HL-60 (cell line): ENCODE measurements at regions not wholly inside any gene's neighbourhood (a gene's known extent, or its start where the extent isn't known, plus 50 kb on each side); places are given as distances from the start of the nearest gene placed in this dataset.

Experiments used
- DNase-seq, 2 experiments: peaks; one replicate each; pipeline ENCODE4 v3.0.0-alpha.2; 2010 to 2020; ENCODE audit warnings: low read depth in 1 of 2, low spot score in 1 of 2
- H3K27ac ChIP-seq: fragments of 250-450 bp; sonication (Bioruptor Pico); replicated peaks from 2 replicates; pipeline ENCODE4 v1.5.1; 2020; ENCODE audit warnings: mild to moderate bottlenecking, moderate library complexity
- H3K27me3 ChIP-seq: fragments of 250-450 bp; sonication (Bioruptor Pico); 2 replicates; pipeline ENCODE4 v1.5.1; 2021; ENCODE audit warnings: mild to moderate bottlenecking, moderate library complexity; ENCODE audit not compliant: insufficient read depth, poor library complexity, severe bottlenecking
- H3K4me3 ChIP-seq: replicated peaks from 2 replicates; pipeline ENCODE4 v1.5.1; 2011; ENCODE audit warnings: mild to moderate bottlenecking, control low read depth, low read length; ENCODE audit not compliant: insufficient read depth
- GABPA ChIP-seq: IDR thresholded peaks from 2 replicates; pipeline ENCODE4 v1.6.1; 2012; ENCODE audit warnings: low read depth
- POLR2AphosphoS5 ChIP-seq: IDR thresholded peaks from 2 replicates; pipeline ENCODE4 v1.6.1; 2012; ENCODE audit warnings: low read depth
- SPI1 ChIP-seq: IDR thresholded peaks from 2 replicates; pipeline ENCODE4 v1.6.1; 2012; ENCODE audit warnings: low read depth, mild to moderate bottlenecking, borderline replicate concordance
- TF ChIP-seq, protein P1 (sequence below): IDR thresholded peaks from 2 replicates; pipeline ENCODE4 v1.6.1; 2012; ENCODE audit warnings: low read depth; ENCODE audit not compliant: insufficient replicate concordance
- TF ChIP-seq, protein P2 (sequence below): IDR thresholded peaks from one replicate; pipeline ENCODE4 v1.5.1; 2011; ENCODE audit warnings: low read length, control low read depth, inconsistent platforms; ENCODE audit not compliant: insufficient read depth

DNA sequence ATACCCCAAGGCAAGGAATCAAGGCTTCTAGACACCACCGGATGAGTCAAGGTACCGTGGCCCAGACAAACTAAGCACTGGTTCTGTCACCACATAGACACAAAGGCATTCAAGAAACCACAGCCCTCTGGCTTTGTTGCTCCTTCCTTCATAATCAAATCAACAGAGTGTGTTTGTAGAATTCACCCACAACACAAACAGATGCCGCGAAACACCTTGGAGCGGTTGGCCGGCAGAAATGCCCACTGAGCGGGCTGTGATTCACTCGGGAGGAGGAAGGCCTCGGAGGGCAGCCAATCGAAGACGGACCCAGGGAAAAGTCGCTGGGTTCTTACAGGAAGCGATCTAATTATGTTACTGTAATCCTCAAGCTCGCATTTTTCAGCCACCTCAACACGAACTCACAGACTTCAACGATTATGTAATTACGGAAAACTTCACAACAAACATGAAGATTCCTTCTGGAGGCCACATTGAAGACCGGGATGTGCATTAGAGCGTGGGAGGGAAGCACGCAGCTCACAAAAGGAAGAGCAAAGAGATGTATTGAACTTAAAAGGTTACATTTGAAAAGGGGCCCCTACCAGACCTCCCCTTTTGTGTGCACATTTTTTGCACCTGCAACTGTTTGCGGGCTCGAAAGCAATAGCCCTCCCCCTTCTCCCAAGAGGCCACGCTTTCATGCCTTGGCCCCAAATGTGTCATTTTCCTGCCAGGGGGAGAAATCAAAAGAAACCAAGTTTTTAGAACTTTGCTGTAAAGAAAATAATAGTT, 184.7 kb upstream of the PREP start:
- DNase-seq, result no peak
- no peak for TF ChIP-seq GABPA
- TF ChIP-seq, protein P1, sequence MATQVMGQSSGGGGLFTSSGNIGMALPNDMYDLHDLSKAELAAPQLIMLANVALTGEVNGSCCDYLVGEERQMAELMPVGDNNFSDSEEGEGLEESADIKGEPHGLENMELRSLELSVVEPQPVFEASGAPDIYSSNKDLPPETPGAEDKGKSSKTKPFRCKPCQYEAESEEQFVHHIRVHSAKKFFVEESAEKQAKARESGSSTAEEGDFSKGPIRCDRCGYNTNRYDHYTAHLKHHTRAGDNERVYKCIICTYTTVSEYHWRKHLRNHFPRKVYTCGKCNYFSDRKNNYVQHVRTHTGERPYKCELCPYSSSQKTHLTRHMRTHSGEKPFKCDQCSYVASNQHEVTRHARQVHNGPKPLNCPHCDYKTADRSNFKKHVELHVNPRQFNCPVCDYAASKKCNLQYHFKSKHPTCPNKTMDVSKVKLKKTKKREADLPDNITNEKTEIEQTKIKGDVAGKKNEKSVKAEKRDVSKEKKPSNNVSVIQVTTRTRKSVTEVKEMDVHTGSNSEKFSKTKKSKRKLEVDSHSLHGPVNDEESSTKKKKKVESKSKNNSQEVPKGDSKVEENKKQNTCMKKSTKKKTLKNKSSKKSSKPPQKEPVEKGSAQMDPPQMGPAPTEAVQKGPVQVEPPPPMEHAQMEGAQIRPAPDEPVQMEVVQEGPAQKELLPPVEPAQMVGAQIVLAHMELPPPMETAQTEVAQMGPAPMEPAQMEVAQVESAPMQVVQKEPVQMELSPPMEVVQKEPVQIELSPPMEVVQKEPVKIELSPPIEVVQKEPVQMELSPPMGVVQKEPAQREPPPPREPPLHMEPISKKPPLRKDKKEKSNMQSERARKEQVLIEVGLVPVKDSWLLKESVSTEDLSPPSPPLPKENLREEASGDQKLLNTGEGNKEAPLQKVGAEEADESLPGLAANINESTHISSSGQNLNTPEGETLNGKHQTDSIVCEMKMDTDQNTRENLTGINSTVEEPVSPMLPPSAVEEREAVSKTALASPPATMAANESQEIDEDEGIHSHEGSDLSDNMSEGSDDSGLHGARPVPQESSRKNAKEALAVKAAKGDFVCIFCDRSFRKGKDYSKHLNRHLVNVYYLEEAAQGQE, result no peak
- TF ChIP-seq POLR2AphosphoS5, result no peak
- Histone ChIP-seq H3K4me3 (no peak overlapping the region), H3K27ac (no peak overlapping the region), H3K27me3 (no peaks in the 10 kb centered on the region)

DNA sequence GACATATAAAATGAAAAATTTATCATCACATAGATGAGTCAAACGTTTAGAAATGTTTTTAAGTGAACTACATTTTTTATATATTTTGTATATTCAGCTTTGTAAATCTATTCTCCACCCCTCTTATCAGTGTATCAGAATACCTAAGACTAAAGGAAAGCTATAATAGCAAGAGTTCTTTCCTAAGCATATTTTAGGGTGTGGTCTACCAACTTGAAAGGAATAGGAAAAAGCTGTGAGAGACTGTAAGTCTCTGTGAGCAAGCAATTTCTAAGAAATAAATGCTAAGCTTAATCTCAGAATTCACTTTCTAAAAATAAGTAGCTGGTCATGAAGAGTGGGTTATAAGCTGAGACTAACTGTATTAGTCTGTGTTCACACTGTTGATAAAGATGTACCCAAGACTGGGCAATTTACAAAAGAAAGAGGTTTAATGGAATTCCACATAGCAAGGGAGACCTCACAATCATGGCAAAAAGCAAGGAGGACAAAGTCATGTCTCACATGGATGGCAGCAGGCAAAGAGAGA, 175.4 kb upstream of the PREP start:
- no peak for TF ChIP-seq SPI1
- no peak for TF ChIP-seq POLR2AphosphoS5
- Histone ChIP-seq H3K27ac (no peak overlapping the region), H3K4me3 (no peak overlapping the region), H3K27me3 (no peaks in the 10 kb centered on the region)
- no peak for DNase-seq

DNA sequence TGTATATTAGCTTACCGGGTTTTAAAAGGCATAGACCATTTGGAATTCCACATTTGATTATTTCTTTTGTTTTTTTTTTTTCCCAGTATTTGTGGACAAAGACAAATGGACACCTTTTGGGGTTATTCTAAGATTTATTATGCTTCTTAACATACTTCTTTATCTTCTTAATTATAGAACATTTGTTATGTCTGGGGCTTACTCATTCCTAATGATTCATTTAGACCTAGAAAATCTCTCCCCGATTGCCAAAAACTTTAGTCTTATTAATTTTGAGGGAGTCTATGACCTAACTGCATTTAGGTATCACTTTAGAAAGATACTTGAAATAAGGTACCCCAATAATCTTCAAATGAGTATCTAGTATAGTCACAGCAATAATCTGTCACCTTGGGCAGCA, 170.7 kb upstream of the PREP start:
- no peak for TF ChIP-seq GABPA
- TF ChIP-seq, protein P1, result no peak
- no peak for TF ChIP-seq POLR2AphosphoS5
- TF ChIP-seq, protein P2, sequence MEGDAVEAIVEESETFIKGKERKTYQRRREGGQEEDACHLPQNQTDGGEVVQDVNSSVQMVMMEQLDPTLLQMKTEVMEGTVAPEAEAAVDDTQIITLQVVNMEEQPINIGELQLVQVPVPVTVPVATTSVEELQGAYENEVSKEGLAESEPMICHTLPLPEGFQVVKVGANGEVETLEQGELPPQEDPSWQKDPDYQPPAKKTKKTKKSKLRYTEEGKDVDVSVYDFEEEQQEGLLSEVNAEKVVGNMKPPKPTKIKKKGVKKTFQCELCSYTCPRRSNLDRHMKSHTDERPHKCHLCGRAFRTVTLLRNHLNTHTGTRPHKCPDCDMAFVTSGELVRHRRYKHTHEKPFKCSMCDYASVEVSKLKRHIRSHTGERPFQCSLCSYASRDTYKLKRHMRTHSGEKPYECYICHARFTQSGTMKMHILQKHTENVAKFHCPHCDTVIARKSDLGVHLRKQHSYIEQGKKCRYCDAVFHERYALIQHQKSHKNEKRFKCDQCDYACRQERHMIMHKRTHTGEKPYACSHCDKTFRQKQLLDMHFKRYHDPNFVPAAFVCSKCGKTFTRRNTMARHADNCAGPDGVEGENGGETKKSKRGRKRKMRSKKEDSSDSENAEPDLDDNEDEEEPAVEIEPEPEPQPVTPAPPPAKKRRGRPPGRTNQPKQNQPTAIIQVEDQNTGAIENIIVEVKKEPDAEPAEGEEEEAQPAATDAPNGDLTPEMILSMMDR, result no peak
- no peak for TF ChIP-seq SPI1
- H3K4me3 ChIP-seq, result no peak overlapping the region
- no peak overlapping the region for H3K27ac ChIP-seq

DNA sequence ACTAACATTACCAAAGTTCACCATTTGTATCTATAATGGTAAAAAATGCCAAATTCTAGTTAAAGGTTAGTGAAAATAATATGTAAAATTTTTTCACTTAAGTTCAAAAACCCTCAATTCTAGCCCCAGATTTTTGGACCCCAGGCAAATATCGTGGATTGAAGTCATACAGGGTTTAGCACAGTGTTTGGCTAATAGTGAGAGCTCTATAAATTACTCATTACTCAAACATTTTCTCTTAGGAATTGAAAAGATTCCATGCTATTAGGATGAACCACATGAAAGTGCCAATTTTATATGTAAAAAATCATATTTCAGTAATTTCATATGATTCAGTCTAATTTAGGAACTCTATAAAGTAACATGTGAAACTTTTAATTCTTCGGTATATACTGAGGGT, 170.3 kb upstream of the PREP start:
- DNase-seq, result no peak
- TF ChIP-seq, protein P1, result no peak
- TF ChIP-seq, protein P2, result no peak
- no peak for TF ChIP-seq GABPA
- Histone ChIP-seq H3K27me3 (peaks cover 2% of the 10 kb centered on the region), H3K4me3 (no peak overlapping the region), H3K27ac (no peak overlapping the region)

More for the DNA sequence above, 170.7 kb upstream of the PREP start:
- H3K27me3 ChIP-seq, result no peaks in the 10 kb centered on the region
- DNase-seq, result no peak
